ENCODE measurements at regions not wholly inside any gene's neighbourhood (a gene's known extent, or its start where the extent isn't known, plus 50 kb on each side); places are given as distances from the start of the nearest gene placed in this dataset.
A peak's percentile ranks its signal among the peaks of the same experiment; 100 is the strongest.
"Not testable (repeated sequence)": the region's sequence is repeated elsewhere in the genome, so short reads cannot be mapped to it uniquely, and the experiment has no call there.

GRCh38 chrX:23061116-23061515 is 61.4 kb downstream of the DDX53 start:
- Mint-ChIP-seq H3K27me3 (ENCODE audit: low read depth) (no peaks in the 10 kb centered on the region), H3K36me3 (no peaks in the 10 kb centered on the region), H3K4me3 (no peak overlapping the region), H3K9me3 (peaks cover 46% of the 10 kb centered on the region), H3K4me1 (no peaks in the 10 kb centered on the region), H3K27ac (no peak overlapping the region)
- no peak for TF ChIP-seq CTCF (IDR thresholded peaks at IDR 0.05; ENCODE audit: unreplicated experiment)
- no peak for DNase-seq (ENCODE audit: low spot score in 2 of 2, unreplicated experiment in 2 of 2)

GRCh38 chrX:23062359-23062758 is 62.6 kb downstream of the DDX53 start:
- H3K27me3 Mint-ChIP-seq (ENCODE audit: low read depth) = no peaks in the 10 kb centered on the region
- no peak overlapping the region for H3K4me3 Mint-ChIP-seq
- DNase-seq (ENCODE audit: low spot score in 2 of 2, unreplicated experiment in 2 of 2) = no peak
- no peaks in the 10 kb centered on the region for H3K36me3 Mint-ChIP-seq
- H3K9me3 Mint-ChIP-seq = peaks cover 41% of the 10 kb centered on the region
- TF ChIP-seq CTCF (IDR thresholded peaks at IDR 0.05; ENCODE audit: unreplicated experiment) = no peak
- H3K4me1 Mint-ChIP-seq = no peaks in the 10 kb centered on the region
- no peak overlapping the region for H3K27ac Mint-ChIP-seq

- no peak overlapping the region for H3K27ac Mint-ChIP-seq
- no peak for TF ChIP-seq CTCF (IDR thresholded peaks at IDR 0.05; ENCODE audit: unreplicated experiment)
- peaks cover 4% of the 10 kb centered on the region for H3K36me3 Mint-ChIP-seq
- no peak overlapping the region for H3K4me3 Mint-ChIP-seq
- peaks cover 52% of the 10 kb centered on the region for H3K9me3 Mint-ChIP-seq
- H3K27me3 Mint-ChIP-seq (ENCODE audit: low read depth) = no peaks in the 10 kb centered on the region
- H3K4me1 Mint-ChIP-seq = no peaks in the 10 kb centered on the region
- DNase-seq (ENCODE audit: low spot score in 2 of 2, unreplicated experiment in 2 of 2) = no peak
These were observed 67.0 kb downstream of the DDX53 start for GRCh38 chrX:23066588-23067281.

- not testable (repeated sequence) for H3K27ac Mint-ChIP-seq; H3K36me3 Mint-ChIP-seq; DNase-seq (ENCODE audit: low spot score in 2 of 2, unreplicated experiment in 2 of 2); H3K4me3 Mint-ChIP-seq; H3K27me3 Mint-ChIP-seq (ENCODE audit: low read depth); H3K4me1 Mint-ChIP-seq
- H3K9me3 Mint-ChIP-seq = peaks cover 38% of the 10 kb centered on the region
These were observed 75.7 kb downstream of the DDX53 start for GRCh38 chrX:23075461-23075860.

GRCh38 chrX:23079347-23079746 is 79.6 kb downstream of the DDX53 start:
- peak; percentile 54 for TF ChIP-seq CTCF (IDR thresholded peaks at IDR 0.05; ENCODE audit: unreplicated experiment)
- H3K36me3 Mint-ChIP-seq = no peaks in the 10 kb centered on the region
- no peak overlapping the region for H3K4me3 Mint-ChIP-seq
- H3K27ac Mint-ChIP-seq = no peak overlapping the region
- H3K27me3 Mint-ChIP-seq (ENCODE audit: low read depth) = no peaks in the 10 kb centered on the region
- DNase-seq (ENCODE audit: low spot score in 2 of 2, unreplicated experiment in 2 of 2) = no peak
- H3K4me1 Mint-ChIP-seq = peaks cover 6% of the 10 kb centered on the region
- peaks cover 39% of the 10 kb centered on the region for H3K9me3 Mint-ChIP-seq

GRCh38 chrX:23100826-23101225 is 101.1 kb downstream of the DDX53 start:
- no peak for TF ChIP-seq CTCF (IDR thresholded peaks at IDR 0.05; ENCODE audit: unreplicated experiment)
- H3K9me3 Mint-ChIP-seq = peaks cover 44% of the 10 kb centered on the region
- H3K4me1 Mint-ChIP-seq = no peaks in the 10 kb centered on the region
- no peaks in the 10 kb centered on the region for H3K27me3 Mint-ChIP-seq (ENCODE audit: low read depth)
- H3K27ac Mint-ChIP-seq = no peak overlapping the region
- H3K36me3 Mint-ChIP-seq = peaks cover 6% of the 10 kb centered on the region
- DNase-seq (ENCODE audit: low spot score in 2 of 2, unreplicated experiment in 2 of 2) = no peak
- no peak overlapping the region for H3K4me3 Mint-ChIP-seq
